ENCODE measurements at regions not wholly inside any gene's neighbourhood (a gene's known extent, or its start where the extent isn't known, plus 50 kb on each side); places are given as distances from the start of the nearest gene placed in this dataset.

DNA sequence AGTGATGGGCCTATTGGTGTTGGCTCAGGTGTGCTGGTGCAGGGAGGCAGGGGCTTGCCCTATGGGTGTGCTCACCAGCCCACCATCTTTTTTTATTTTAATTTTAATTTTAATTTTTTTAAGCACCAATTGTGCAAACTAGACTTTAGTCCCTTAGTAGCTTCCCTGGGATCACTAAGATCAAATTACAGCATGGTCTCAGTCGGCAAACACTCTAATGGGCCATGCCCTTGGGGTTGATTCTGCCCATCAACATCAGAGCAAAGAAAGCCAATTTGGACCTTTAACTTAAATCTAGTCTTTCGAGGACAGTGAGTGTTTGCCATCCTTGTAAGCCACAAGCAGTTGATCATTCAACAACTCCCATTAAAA is 64.7 kb upstream of the KCNE2 start:
- TF ChIP-seq POLR2AphosphoS5 (IDR thresholded peaks at IDR 0.05; ENCODE audit: low read depth, low read length) (no peak), EGR1 (IDR thresholded peaks at IDR 0.05; ENCODE audit: borderline replicate concordance, low read depth, low read length) (no peak), BCL11A (IDR thresholded peaks at IDR 0.05; ENCODE audit: low read depth in 2 of 2, low read length in 2 of 2) (no peak), POLR2A (IDR thresholded peaks at IDR 0.05; ENCODE audit: control extremely low read depth in 1 of 2, low read depth in 2 of 2, low read length in 2 of 2) (no peak), PHF8 (conservative IDR thresholded peaks at IDR 0.05; ENCODE audit: low read depth, low read length) (no peak), CREB1 (IDR thresholded peaks at IDR 0.05) (no peak), EZH2 (IDR thresholded peaks at IDR 0.05; ENCODE audit: low read depth, low read length, severe bottlenecking) (no peak), CBX5 (IDR thresholded peaks at IDR 0.05; ENCODE audit: low read depth, low read length) (no peak), TAF1 (IDR thresholded peaks at IDR 0.05; ENCODE audit: low read depth, low read length) (no peak), YY1 (IDR thresholded peaks at IDR 0.05; ENCODE audit: low read depth, low read length) (no peak), EP300 (IDR thresholded peaks at IDR 0.05; ENCODE audit: borderline replicate concordance in 1 of 2, low read depth in 2 of 2, low read length in 2 of 2) (no peak)
- TF ChIP-seq, protein P1, sequence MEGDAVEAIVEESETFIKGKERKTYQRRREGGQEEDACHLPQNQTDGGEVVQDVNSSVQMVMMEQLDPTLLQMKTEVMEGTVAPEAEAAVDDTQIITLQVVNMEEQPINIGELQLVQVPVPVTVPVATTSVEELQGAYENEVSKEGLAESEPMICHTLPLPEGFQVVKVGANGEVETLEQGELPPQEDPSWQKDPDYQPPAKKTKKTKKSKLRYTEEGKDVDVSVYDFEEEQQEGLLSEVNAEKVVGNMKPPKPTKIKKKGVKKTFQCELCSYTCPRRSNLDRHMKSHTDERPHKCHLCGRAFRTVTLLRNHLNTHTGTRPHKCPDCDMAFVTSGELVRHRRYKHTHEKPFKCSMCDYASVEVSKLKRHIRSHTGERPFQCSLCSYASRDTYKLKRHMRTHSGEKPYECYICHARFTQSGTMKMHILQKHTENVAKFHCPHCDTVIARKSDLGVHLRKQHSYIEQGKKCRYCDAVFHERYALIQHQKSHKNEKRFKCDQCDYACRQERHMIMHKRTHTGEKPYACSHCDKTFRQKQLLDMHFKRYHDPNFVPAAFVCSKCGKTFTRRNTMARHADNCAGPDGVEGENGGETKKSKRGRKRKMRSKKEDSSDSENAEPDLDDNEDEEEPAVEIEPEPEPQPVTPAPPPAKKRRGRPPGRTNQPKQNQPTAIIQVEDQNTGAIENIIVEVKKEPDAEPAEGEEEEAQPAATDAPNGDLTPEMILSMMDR (IDR thresholded peaks at IDR 0.05; ENCODE audit: control extremely low read depth in 1 of 3, insufficient read depth in 1 of 3, low read depth in 1 of 3, low read length in 3 of 3), result no peak

Data from H1 (cell line).